ENCODE measurements at regions not wholly inside any gene's neighbourhood (a gene's known extent, or its start where the extent isn't known, plus 50 kb on each side); places are given as distances from the start of the nearest gene placed in this dataset.

GRCh38 chr6:67663105-67663895 lies 971.8 kb upstream of the ADGRB3 start:
- DNase-seq (ENCODE audit: low read depth): no peak

GRCh38 chr6:67653561-67653960 lies 981.5 kb upstream of the ADGRB3 start:
- no peak for DNase-seq (ENCODE audit: low read depth)

GRCh38 chr6:67646550-67646949 lies 988.5 kb upstream of the ADGRB3 start:
- no peak for DNase-seq (ENCODE audit: low read depth)

- DNase-seq (ENCODE audit: low read depth): no peak
These were observed 991.8 kb upstream of the ADGRB3 start for GRCh38 chr6:67643281-67643680.

GRCh38 chr6:67642582-67642981 lies 992.5 kb upstream of the ADGRB3 start:
- DNase-seq (ENCODE audit: low read depth): no peak

- peak; percentile 22 for DNase-seq (ENCODE audit: low read depth)
These were observed 994.6 kb upstream of the ADGRB3 start for GRCh38 chr6:67640484-67640883.

- DNase-seq (ENCODE audit: low read depth): peak; percentile 9
These were observed 995.9 kb upstream of the ADGRB3 start for GRCh38 chr6:67639161-67639560.

GRCh38 chr6:67634199-67634598 lies 1000.9 kb upstream of the ADGRB3 start:
- DNase-seq (ENCODE audit: low read depth): no peak

GRCh38 chr6:67633058-67633457 lies 1002.0 kb upstream of the ADGRB3 start:
- DNase-seq (ENCODE audit: low read depth): no peak

GRCh38 chr6:67630146-67630545 lies 1004.9 kb upstream of the ADGRB3 start:
- DNase-seq (ENCODE audit: low read depth): peak; percentile 99

- DNase-seq (ENCODE audit: low read depth): peak; percentile 95
These were observed 1005.8 kb upstream of the ADGRB3 start for GRCh38 chr6:67629258-67629657.

GRCh38 chr6:67615796-67616195 lies 1019.3 kb upstream of the ADGRB3 start:
- peak; percentile 31 for DNase-seq (ENCODE audit: low read depth)

GRCh38 chr6:67608099-67608749 lies 1026.9 kb upstream of the ADGRB3 start:
- DNase-seq (ENCODE audit: low read depth): no peak

- DNase-seq (ENCODE audit: low read depth): peak; percentile 3
These were observed 1027.9 kb upstream of the ADGRB3 start for GRCh38 chr6:67606906-67607828.

- DNase-seq (ENCODE audit: low read depth): no peak
These were observed 1040.7 kb upstream of the ADGRB3 start for GRCh38 chr6:67594366-67594765.

- DNase-seq (ENCODE audit: low read depth): no peak
These were observed 1041.8 kb upstream of the ADGRB3 start for GRCh38 chr6:67593247-67593646.

GRCh38 chr6:67591910-67592309 lies 1043.2 kb upstream of the ADGRB3 start:
- DNase-seq (ENCODE audit: low read depth): no peak

GRCh38 chr6:67567842-67568241 lies 1067.2 kb upstream of the ADGRB3 start:
- no peak for DNase-seq (ENCODE audit: low read depth)

GRCh38 chr6:67563671-67564070 lies 1071.4 kb upstream of the ADGRB3 start:
- no peak for DNase-seq (ENCODE audit: low read depth)

- no peak for DNase-seq (ENCODE audit: low read depth)
These were observed 1075.0 kb upstream of the ADGRB3 start for GRCh38 chr6:67560068-67560467.

GRCh38 chr6:67558985-67559384 lies 1076.1 kb upstream of the ADGRB3 start:
- DNase-seq (ENCODE audit: low read depth): peak; percentile 94

GRCh38 chr6:67544851-67545452 lies 1090.1 kb upstream of the ADGRB3 start:
- no peak for DNase-seq (ENCODE audit: low read depth)
